ENCODE measurements at regions not wholly inside any gene's neighbourhood (a gene's known extent, or its start where the extent isn't known, plus 50 kb on each side); places are given as distances from the start of the nearest gene placed in this dataset.

DNA sequence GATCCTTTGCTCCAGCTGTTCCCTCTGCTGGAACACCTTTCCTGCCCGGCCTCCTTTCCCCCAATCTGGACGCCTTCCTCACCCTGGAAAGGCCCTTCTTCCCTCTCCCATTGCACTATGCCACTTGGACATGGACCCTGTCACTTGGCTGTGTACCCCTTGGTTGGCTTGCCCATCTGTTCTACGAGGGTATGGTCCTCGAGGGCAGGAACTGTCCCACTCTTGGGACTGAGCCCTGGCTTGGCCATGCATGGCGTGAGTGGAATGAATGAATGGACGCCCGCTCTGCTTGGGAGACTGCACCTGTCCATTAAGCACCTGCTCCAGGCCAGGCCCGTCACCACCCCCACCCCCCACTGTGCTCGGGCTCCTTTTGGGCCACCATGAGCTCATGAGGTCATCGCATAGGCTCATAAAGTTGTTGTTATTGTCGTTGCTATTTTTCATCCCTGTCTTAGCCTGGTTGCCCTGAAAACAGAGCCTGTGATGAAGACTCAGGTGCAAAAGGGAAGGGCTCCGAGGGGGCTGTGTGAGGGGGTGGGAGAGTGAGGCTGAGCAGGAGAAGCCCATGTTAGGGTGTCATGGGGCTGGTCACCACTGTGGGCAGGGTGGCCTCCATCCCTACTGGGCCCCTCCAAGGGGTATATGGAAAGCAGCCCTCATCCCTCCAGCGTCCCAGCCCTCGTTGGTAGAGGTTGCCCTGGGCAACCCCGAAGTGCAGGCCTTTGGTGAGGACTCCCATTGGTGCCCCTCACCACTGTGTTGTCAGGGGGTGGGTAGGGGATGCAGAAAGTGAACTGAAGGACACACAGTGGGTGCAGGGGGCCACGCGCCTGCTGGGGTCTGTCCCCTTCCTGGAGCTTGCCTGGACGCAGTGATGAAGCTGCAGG lies 57.2 kb upstream of the IER5L start:
- ATAC-seq (ENCODE audit: insufficient read depth, low FRiP score), result peak; percentile 11
- 91 to 92% methylated on average over 18 of the region's 18 CpGs for WGBS, 2 donors
- no peak for DNase-seq

DNA sequence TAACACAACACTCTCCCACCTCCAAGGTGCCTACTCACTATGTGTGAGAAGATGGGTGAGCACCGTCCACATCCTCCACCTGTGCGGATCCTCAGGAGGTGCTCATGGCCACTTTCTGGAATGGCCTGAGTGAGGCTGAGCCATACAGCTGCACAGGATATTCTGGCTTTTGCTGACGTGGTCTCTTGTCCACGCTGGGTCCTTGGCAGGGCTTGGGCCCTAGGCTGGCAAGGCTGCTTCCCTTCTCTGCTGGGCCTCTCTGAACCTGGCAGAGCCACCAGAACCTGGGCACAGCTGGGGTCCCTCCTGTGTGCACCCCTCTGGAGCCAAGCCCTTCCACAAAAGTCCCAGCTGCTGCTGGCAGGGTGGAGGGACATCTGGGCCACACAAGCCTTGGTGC lies 56.4 kb upstream of the IER5L start:
- WGBS, 2 donors, result 70 to 87% methylated on average over 4 of the region's 4 CpGs
- H3K27ac ChIP-seq (ENCODE audit: low read depth in 1 of 2, low read length in 1 of 2), result no peak overlapping the region
- ATAC-seq (ENCODE audit: insufficient read depth, low FRiP score) (no peak), DNase-seq (no peak)
- no peaks in the 10 kb centered on the region for H3K27me3 ChIP-seq (ENCODE audit: control insufficient read depth in 3 of 3, insufficient read depth in 3 of 3, low read length in 2 of 3)
- no peak overlapping the region for H3K9ac ChIP-seq (ENCODE audit: insufficient read depth in 1 of 2, low read length in 2 of 2)
- peaks cover 0 to 4% (median 1%) of the 10 kb centered on the region in 4 donors for H3K9me3 ChIP-seq (ENCODE audit: control insufficient read depth in 4 of 4, insufficient read depth in 3 of 4, low read length in 3 of 4)
- no peak overlapping the region for H3K4me3 ChIP-seq
- no peaks in the 10 kb centered on the region for H3K4me1 ChIP-seq (ENCODE audit: control insufficient read depth in 5 of 5, insufficient read depth in 5 of 5, low read length in 5 of 5)
- no peaks in the 10 kb centered on the region for H3K36me3 ChIP-seq (ENCODE audit: control insufficient read depth in 4 of 4, insufficient read depth in 4 of 4, low read length in 4 of 4)
- TF ChIP-seq, protein P1, sequence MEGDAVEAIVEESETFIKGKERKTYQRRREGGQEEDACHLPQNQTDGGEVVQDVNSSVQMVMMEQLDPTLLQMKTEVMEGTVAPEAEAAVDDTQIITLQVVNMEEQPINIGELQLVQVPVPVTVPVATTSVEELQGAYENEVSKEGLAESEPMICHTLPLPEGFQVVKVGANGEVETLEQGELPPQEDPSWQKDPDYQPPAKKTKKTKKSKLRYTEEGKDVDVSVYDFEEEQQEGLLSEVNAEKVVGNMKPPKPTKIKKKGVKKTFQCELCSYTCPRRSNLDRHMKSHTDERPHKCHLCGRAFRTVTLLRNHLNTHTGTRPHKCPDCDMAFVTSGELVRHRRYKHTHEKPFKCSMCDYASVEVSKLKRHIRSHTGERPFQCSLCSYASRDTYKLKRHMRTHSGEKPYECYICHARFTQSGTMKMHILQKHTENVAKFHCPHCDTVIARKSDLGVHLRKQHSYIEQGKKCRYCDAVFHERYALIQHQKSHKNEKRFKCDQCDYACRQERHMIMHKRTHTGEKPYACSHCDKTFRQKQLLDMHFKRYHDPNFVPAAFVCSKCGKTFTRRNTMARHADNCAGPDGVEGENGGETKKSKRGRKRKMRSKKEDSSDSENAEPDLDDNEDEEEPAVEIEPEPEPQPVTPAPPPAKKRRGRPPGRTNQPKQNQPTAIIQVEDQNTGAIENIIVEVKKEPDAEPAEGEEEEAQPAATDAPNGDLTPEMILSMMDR (IDR thresholded peaks at IDR 0.05; ENCODE audit: control extremely low read depth, extremely low read depth), result no peak

More for the DNA sequence above, 57.2 kb upstream of the IER5L start:
- Histone ChIP-seq H3K36me3 (ENCODE audit: control insufficient read depth in 4 of 4, insufficient read depth in 4 of 4, low read length in 4 of 4) (no peaks in the 10 kb centered on the region), H3K9me3 (ENCODE audit: control insufficient read depth in 4 of 4, insufficient read depth in 3 of 4, low read length in 3 of 4) (peaks cover 0 to 4% (median 1%) of the 10 kb centered on the region in 4 donors), H3K4me1 (ENCODE audit: control insufficient read depth in 5 of 5, insufficient read depth in 5 of 5, low read length in 5 of 5) (no peaks in the 10 kb centered on the region), H3K9ac (ENCODE audit: insufficient read depth in 1 of 2, low read length in 2 of 2) (no peak overlapping the region), H3K27ac (ENCODE audit: low read depth in 1 of 2, low read length in 1 of 2) (no peak overlapping the region), H3K27me3 (ENCODE audit: control insufficient read depth in 3 of 3, insufficient read depth in 3 of 3, low read length in 2 of 3) (no peaks in the 10 kb centered on the region), H3K4me3 (no peak overlapping the region)
- TF ChIP-seq, protein P1 (IDR thresholded peaks at IDR 0.05; ENCODE audit: control extremely low read depth, extremely low read depth), result no peak

DNA sequence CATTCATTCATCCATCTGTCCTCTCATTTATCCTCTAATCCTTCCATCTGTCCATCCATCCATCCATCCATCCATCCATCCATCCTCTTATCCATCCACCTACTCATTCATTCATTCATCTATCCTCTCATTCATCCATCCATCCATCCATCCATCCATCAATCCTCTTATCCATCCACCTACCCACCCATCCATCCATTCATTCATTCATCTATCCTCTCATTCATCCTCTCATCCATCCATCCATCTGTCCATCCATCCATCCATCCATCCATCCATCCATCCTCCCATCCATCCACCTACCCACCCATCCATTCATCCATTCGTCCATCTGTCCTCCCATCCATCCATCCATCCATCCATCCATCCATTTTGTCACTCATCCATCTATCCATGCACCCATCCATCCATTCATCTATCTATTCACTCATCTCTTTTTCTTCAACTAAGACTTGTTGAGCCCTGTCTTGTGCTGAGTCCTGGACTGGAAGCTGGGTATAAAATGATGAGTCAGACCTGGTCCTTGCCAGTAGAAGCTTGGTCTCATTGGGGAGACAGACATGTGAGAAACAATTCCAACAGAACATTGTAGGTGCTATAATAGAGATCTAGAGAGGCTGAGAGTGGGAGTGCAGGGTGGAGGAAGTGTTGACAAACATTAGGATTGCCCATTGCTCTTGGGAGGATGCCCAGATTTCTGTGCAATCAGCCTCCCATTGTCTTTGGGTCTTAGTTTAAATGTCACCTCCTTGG lies 55.0 kb upstream of the IER5L start:
- H3K9ac ChIP-seq (ENCODE audit: insufficient read depth in 1 of 2, low read length in 2 of 2), result no peak overlapping the region
- no peaks in the 10 kb centered on the region for H3K36me3 ChIP-seq (ENCODE audit: control insufficient read depth in 4 of 4, insufficient read depth in 4 of 4, low read length in 4 of 4)
- ATAC-seq (ENCODE audit: insufficient read depth, low FRiP score) (no peak), DNase-seq (peak in 2 of 3 donors; percentile 26 to 50)
- 84 to 92% methylated on average over 1 of the region's 1 CpG for WGBS, 2 donors
- H3K27ac ChIP-seq (ENCODE audit: low read depth in 1 of 2, low read length in 1 of 2), result no peak overlapping the region
- no peaks in the 10 kb centered on the region for H3K27me3 ChIP-seq (ENCODE audit: control insufficient read depth in 3 of 3, insufficient read depth in 3 of 3, low read length in 2 of 3)
- H3K9me3 ChIP-seq (ENCODE audit: control insufficient read depth in 4 of 4, insufficient read depth in 3 of 4, low read length in 3 of 4), result peaks cover 0 to 4% (median 1%) of the 10 kb centered on the region in 4 donors
- no peaks in the 10 kb centered on the region for H3K4me1 ChIP-seq (ENCODE audit: control insufficient read depth in 5 of 5, insufficient read depth in 5 of 5, low read length in 5 of 5)
- TF ChIP-seq, protein P1 (IDR thresholded peaks at IDR 0.05; ENCODE audit: control extremely low read depth, extremely low read depth), result no peak
- no peak overlapping the region for H3K4me3 ChIP-seq

Measured in lung (tissue), 11 donors.